ENCODE measurements at regions not wholly inside any gene's neighbourhood (a gene's known extent, or its start where the extent isn't known, plus 50 kb on each side); places are given as distances from the start of the nearest gene placed in this dataset.

DNA sequence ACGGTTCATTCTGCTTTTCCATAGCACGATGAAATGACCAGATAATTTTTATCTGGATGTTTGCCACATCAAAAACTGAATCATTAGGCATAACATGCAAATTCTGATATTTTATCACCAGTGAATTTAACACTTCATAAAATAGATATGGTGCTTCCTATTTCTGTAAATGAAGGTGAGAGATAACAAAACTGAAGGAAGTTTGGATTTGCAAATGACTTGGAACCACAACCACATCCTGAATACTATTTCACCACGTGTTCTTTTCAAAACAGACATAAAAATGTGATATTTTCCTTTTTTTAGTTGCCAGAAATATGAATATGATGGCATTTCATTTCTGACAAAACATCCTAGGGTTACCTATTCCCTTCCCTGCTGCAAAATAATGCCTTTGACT, 146.1 kb downstream of the EDN1 start:
- no peak overlapping the region for H3K4me3 ChIP-seq (ENCODE audit: low read depth, low read length)
- no peak for DNase-seq (ENCODE audit: low read depth)
- TF ChIP-seq, protein P1, sequence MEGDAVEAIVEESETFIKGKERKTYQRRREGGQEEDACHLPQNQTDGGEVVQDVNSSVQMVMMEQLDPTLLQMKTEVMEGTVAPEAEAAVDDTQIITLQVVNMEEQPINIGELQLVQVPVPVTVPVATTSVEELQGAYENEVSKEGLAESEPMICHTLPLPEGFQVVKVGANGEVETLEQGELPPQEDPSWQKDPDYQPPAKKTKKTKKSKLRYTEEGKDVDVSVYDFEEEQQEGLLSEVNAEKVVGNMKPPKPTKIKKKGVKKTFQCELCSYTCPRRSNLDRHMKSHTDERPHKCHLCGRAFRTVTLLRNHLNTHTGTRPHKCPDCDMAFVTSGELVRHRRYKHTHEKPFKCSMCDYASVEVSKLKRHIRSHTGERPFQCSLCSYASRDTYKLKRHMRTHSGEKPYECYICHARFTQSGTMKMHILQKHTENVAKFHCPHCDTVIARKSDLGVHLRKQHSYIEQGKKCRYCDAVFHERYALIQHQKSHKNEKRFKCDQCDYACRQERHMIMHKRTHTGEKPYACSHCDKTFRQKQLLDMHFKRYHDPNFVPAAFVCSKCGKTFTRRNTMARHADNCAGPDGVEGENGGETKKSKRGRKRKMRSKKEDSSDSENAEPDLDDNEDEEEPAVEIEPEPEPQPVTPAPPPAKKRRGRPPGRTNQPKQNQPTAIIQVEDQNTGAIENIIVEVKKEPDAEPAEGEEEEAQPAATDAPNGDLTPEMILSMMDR (IDR thresholded peaks at IDR 0.05; ENCODE audit: low read depth, low read length, missing control alignments): no peak

DNA sequence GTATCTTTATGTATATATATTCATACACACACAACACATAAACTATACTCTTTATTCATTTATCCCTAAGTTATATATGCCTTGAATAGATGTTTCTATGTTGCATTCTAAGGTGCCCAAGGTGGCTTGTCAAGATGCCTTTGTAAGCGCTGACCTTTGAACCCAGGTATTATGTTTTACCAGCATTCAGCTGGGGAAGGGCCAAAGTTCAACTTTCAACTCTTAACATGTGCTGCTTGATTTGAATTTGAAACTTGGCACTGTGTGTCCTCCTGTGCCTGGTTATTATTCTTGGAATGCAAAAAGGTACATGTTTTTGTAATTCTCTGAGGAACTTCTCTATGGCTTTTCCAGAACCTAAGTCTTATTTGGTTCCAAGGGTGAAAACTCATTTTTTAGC, 146.5 kb downstream of the EDN1 start:
- no peak for DNase-seq (ENCODE audit: low read depth)
- TF ChIP-seq, protein P1 (IDR thresholded peaks at IDR 0.05; ENCODE audit: low read depth, low read length, missing control alignments): no peak
- H3K4me3 ChIP-seq (ENCODE audit: low read depth, low read length): no peak overlapping the region

DNA sequence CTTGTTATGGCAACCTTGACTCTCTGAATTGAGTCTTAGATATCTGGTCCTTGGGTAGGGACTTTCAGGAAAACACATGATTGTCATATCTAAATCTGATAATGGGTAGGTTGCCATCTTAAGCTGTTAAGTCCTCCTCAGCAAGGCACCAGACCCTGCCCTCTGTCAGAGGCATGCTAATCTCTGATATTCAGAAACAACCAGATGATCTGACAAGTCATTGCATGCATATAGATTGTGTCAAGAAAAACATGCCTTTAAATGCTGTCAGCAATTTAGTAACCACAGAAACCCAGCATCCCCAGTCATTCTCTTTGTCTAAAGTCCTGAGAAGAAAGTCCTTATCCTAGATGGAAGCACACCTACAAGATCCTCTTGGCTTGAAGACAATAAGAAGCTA, 149.1 kb downstream of the EDN1 start:
- DNase-seq (ENCODE audit: low read depth): no peak
- TF ChIP-seq, protein P1 (IDR thresholded peaks at IDR 0.05; ENCODE audit: low read depth, low read length, missing control alignments): no peak
- H3K4me3 ChIP-seq (ENCODE audit: low read depth, low read length): no peak overlapping the region

DNA sequence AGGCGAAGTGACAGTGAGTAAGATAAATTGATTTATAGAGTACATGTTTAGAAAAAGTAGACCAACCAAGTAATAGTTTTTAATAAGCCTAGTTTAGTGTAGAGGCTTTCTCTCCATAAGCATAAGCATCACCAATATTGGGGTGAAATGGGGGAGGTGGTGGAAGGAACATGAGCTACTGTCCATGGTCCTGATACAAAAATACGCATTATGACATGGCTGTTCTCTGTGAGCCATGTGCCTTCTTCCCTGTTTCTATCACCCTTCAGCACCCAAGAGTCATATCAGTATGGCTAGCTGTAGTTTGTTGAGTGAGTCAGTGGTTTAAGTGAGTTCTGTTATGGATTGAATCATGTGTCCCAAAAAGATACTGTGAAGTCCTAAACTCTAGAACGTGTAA, 150.8 kb downstream of the EDN1 start:
- no peak for DNase-seq (ENCODE audit: low read depth)
- TF ChIP-seq, protein P1 (IDR thresholded peaks at IDR 0.05; ENCODE audit: low read depth, low read length, missing control alignments): no peak
- no peak overlapping the region for H3K4me3 ChIP-seq (ENCODE audit: low read depth, low read length)

DNA sequence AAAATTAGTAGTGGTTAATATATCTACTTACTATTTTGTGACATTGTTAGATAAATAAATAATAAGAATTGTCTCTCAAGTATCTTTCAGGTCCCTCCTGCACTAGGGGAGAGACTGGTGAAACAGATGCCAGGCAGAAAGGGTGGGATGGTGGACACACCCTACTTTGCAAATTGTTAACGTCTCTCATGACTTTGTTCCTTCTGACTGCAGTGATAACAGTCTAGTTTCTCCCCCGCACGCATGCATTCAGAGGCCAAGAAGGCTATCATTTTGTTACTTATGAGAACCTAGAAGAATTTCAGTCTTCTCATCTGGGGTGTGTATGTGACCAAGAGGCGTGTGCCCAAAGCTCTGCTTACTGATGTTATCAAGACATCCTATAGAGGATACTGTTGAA, 152.3 kb downstream of the EDN1 start:
- no peak overlapping the region for H3K4me3 ChIP-seq (ENCODE audit: low read depth, low read length)
- no peak for DNase-seq (ENCODE audit: low read depth)
- TF ChIP-seq, protein P1 (IDR thresholded peaks at IDR 0.05; ENCODE audit: low read depth, low read length, missing control alignments): no peak

DNA sequence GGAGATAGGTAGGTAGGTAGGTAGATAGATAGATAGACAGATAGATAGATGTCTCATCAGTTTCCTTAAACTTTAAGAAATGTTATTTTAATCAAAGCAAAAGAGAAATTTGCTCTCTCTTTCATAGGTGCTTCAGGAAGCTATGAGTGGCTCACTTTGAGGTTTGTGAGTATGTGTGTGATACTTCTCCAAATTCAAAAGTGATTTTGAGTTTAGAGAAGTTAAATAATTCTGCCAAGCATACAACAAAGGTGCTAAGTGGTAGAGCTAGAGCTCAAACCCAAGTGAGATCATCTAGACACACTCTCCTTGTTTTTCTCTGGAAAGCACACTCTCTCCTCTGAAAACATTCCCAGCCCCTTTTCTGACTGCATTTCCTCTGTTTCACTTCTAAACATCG, 156.2 kb downstream of the EDN1 start:
- H3K4me3 ChIP-seq (ENCODE audit: low read depth, low read length): no peak overlapping the region
- DNase-seq (ENCODE audit: low read depth): no peak
- TF ChIP-seq, protein P1 (IDR thresholded peaks at IDR 0.05; ENCODE audit: low read depth, low read length, missing control alignments): no peak

DNA sequence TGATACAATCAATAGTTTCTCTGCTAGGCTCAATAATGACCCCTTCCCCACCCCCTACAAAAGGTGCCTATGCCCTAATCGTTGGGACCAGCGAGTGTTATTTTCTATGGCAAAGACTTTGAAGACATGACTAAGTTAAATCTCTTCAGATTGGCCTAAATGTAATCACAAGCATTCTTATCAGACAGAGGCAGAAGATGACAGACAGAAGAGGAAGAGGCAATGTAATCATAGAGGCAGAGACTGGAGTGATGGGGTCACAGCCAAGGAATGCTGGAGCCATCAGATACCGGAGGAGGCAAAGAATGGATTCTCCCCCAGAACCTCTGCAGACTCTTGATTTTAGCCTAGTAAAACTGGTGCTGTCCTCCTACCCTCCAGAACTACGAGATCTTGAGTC, 159.3 kb downstream of the EDN1 start:
- no peak overlapping the region for H3K4me3 ChIP-seq (ENCODE audit: low read depth, low read length)
- no peak for DNase-seq (ENCODE audit: low read depth)
- TF ChIP-seq, protein P1 (IDR thresholded peaks at IDR 0.05; ENCODE audit: low read depth, low read length, missing control alignments): no peak
